GM06990 (cell line): ENCODE measurements at regions not wholly inside any gene's neighbourhood (a gene's known extent, or its start where the extent isn't known, plus 50 kb on each side); places are given as distances from the start of the nearest gene placed in this dataset.

ENCODE experiments used
- DNase-seq: peaks from one replicate; pipeline ENCODE4 v3.0.0-alpha.2; 2011; ENCODE audit not compliant: insufficient read length; ENCODE audit errors: extremely low read depth
- H3K27me3 ChIP-seq: replicated peaks from 2 replicates; pipeline ENCODE4 v1.6.0; 2011; ENCODE audit warnings: low read length; ENCODE audit not compliant: control insufficient read depth, insufficient read depth
- H3K36me3 ChIP-seq: 2 replicates; pipeline ENCODE4 v1.5.1; 2011; ENCODE audit warnings: low read length; ENCODE audit not compliant: control insufficient read depth, insufficient read depth
- H3K4me3 ChIP-seq: replicated peaks from 2 replicates; pipeline ENCODE4 v1.5.1; 2011; ENCODE audit warnings: low read depth, mild to moderate bottlenecking, control low read depth, low read length
- TF ChIP-seq, protein P1 (sequence below): IDR thresholded peaks from 2 replicates; pipeline ENCODE4 v1.5.1; 2011; ENCODE audit warnings: low read length, control low read depth, mild to moderate bottlenecking, inconsistent platforms; ENCODE audit not compliant: insufficient read depth, poor library complexity, severe bottlenecking

DNA sequence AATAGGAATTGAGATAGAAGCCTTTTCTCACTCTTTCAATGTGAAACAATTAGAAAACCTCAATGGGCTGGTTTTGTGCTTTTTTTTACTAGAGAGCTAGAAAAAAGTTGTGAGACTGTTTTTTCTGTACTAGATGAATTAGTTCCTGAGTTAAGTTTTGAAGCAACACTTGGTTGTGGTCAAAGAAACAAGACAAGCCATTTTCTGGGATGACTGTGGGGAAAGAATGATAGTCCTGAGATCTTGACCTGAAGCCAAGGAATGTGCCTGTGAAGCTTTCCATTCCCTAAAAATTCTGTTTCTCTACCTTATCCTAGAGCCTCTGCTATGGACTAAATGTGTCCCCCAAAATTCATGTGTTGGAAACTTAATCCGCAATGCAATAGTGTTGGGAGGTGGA, 157.8 kb upstream of the TLL1 start:
- no peaks in the 10 kb centered on the region; the same call in 1 of the 2 replicates for H3K27me3 ChIP-seq
- no peak for DNase-seq
- TF ChIP-seq, protein P1, sequence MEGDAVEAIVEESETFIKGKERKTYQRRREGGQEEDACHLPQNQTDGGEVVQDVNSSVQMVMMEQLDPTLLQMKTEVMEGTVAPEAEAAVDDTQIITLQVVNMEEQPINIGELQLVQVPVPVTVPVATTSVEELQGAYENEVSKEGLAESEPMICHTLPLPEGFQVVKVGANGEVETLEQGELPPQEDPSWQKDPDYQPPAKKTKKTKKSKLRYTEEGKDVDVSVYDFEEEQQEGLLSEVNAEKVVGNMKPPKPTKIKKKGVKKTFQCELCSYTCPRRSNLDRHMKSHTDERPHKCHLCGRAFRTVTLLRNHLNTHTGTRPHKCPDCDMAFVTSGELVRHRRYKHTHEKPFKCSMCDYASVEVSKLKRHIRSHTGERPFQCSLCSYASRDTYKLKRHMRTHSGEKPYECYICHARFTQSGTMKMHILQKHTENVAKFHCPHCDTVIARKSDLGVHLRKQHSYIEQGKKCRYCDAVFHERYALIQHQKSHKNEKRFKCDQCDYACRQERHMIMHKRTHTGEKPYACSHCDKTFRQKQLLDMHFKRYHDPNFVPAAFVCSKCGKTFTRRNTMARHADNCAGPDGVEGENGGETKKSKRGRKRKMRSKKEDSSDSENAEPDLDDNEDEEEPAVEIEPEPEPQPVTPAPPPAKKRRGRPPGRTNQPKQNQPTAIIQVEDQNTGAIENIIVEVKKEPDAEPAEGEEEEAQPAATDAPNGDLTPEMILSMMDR: no peak

DNA sequence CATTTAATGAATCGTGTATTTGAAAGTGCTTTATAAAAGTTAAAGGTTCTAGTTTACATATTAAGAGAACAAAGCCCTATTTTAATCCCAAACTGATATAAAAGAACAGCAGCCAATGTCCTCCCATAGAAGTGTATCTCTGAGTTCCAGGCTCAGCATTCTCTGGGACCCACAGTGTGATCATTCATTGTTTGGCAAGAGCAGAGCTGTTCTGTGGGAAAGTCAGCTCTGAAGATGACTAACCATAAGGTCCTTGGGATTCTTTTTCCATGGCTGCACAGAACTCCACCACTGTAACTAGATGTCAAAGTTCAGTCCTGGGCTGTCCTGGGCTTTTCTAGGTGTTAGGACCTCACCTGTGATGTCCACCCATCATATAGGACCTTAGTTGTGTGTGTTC, 157.0 kb upstream of the TLL1 start:
- TF ChIP-seq, protein P1: no peak
- DNase-seq: no peak

More for the DNA sequence above, 157.8 kb upstream of the TLL1 start:
- Histone ChIP-seq H3K36me3 (no peaks in the 10 kb centered on the region), H3K4me3 (no peak overlapping the region)

DNA sequence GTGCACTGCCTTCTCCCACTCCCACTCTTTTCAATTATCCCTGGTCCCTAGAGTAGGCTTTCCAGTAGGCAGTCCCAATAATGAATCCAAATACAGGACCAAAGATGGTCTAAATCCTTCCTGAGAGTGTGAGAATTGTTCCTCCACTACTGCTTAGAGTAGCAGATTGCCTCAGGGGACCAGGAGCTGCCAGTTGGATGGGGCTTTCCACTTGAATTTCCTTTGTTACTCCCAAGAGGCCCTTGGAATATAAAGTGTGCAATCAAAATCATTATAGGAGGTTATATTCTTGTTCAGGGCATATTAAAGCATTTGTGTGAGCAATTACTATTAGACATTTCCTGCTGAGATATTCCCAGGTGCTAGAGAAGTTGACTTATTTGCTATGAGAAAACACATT, 156.6 kb upstream of the TLL1 start:
- TF ChIP-seq, protein P1: no peak
- Histone ChIP-seq H3K4me3 (no peak overlapping the region), H3K36me3 (no peaks in the 10 kb centered on the region), H3K27me3 (no peaks in the 10 kb centered on the region)
- DNase-seq: no peak

More for the DNA sequence above, 157.0 kb upstream of the TLL1 start:
- no peak overlapping the region for H3K4me3 ChIP-seq
- no peaks in the 10 kb centered on the region for H3K36me3 ChIP-seq
- H3K27me3 ChIP-seq: no peaks in the 10 kb centered on the region

DNA sequence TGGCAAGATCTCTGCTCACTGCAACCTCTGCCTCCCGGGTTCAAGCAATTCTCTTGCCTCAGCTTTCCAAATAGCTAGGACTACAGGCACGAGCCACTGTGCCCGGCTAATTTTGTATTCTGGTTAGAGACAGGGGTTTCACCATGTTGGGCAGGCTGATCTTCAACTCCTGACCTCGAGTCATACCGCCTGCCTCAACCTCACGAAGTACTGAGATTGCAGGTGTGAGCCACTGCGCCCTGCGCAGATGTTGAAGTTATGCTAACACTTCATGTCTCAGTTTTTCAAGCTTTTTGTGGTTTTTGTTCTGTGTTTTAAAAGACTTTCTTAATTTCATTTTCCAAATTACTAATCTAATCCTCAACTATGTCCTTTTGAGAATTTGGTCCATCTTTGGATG, 154.4 kb upstream of the TLL1 start:
- DNase-seq: no peak
- Histone ChIP-seq H3K36me3 (no peaks in the 10 kb centered on the region), H3K4me3 (no peak overlapping the region), H3K27me3 (no peaks in the 10 kb centered on the region)
- TF ChIP-seq, protein P1: no peak

DNA sequence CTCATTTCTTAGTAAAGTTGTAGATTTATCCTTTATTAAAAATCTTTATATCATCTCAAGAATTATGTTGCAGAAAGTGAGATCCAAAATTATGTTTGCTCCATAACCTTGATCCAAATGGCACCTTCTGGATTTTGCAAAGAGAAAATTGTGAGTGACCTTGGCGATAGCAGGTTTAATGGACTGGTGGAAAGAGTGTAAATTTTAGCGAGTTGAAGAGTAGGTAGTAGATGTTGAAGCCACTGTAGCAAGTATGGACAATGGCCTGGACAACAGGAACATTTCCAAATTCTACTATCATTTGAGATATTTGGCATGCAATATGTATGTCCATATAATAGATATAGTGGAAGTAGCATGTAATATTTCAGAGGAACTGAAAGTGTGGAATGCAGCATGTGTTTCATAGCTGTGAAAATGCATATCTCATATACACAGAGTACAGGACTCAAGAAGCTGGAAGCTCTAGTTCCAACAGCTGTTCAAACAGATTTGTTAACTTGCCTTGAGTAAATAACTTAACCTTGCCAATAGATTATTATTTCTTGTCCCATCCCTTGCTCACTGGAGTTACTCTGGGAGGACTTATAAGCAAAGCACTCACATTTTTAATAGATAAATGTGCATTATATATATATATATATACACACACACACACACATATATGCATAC, 152.5 kb upstream of the TLL1 start:
- no peak for DNase-seq
- no peak overlapping the region for H3K4me3 ChIP-seq
- H3K27me3 ChIP-seq: no peaks in the 10 kb centered on the region
- H3K36me3 ChIP-seq: no peaks in the 10 kb centered on the region
- TF ChIP-seq, protein P1: no peak

DNA sequence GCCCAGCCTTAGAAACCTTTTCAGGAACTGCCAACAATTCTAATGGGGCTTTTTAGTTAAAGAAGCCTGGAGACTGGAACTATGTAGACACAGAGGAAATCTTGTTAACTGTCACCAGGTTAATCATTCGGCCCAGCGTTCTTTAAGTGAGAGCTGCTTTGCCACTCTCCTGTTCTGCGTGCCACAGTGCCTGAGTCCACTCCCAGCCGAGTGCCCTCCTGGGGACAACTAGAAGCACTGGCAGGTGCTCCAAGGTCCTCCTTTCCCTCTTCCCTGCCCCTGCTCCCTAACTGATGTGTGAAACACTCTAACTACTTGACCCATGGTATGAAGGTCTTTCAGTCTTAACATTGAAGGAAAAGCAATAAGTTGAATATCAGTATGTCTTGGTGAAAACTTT, 151.2 kb upstream of the TLL1 start:
- TF ChIP-seq, protein P1: no peak
- H3K27me3 ChIP-seq: no peaks in the 10 kb centered on the region
- H3K4me3 ChIP-seq: no peak overlapping the region
- no peak for DNase-seq
- no peaks in the 10 kb centered on the region for H3K36me3 ChIP-seq
